B cell (primary cell): ENCODE measurements at regions not wholly inside any gene's neighbourhood (a gene's known extent, or its start where the extent isn't known, plus 50 kb on each side); places are given as distances from the start of the nearest gene placed in this dataset.

Experiments
- ATAC-seq: fragments of 200-7000 bp; cut with Tn5 transposase; one replicate; pipeline ENCODE4 v1.10.0; 2021; ENCODE audit warnings: low read depth, mild to moderate bottlenecking, moderate number of reproducible peaks, moderate library complexity
- CTCF ChIA-PET: fragments of 350-600 bp; sonication (Branson Sonifier 250); formaldehyde crosslinking; loops from one replicate; lab custom pipeline; 2021; ENCODE audit warnings: antibody characterized with exemption, inconsistent platforms; lab: Charles Lee
- POLR2A ChIA-PET: fragments of 350-600 bp; sonication (Branson Sonifier 250); formaldehyde crosslinking; loops from one replicate; lab custom pipeline; 2021; ENCODE audit warnings: antibody characterized with exemption; lab: Charles Lee
- DNase-seq: peaks from one replicate; pipeline ENCODE4 v3.0.0; 2013
- H2AFZ ChIP-seq: 2 replicates; pipeline ENCODE4 v1.6.1; 2012; ENCODE audit warnings: mild to moderate bottlenecking, low read depth, low read length; ENCODE audit not compliant: insufficient read depth, poor library complexity, severe bottlenecking
- H3K27ac ChIP-seq, 2 donors: 1 replicate in 1 of 2; 2 replicates in 1 of 2; pipeline ENCODE4 v1.5.1; 2012 to 2013; ENCODE audit warnings: low read length in 2 of 2, mild to moderate bottlenecking in 2 of 2, moderate library complexity in 1 of 2
- H3K27me3 ChIP-seq, 4 experiments: fragments of 200-600 bp in 1 of 4; sonication (generic) in 1 of 4; replicated peaks in 1 of 4; 1 replicate in 2 of 4; 2 replicates in 2 of 4; pipeline versions ENCODE4 v1.6.1 to v1.7.0; 2013 to 2016; ENCODE audit warnings: low read length in 3 of 4, mild to moderate bottlenecking in 2 of 4, mixed read lengths in 1 of 4, moderate library complexity in 1 of 4; ENCODE audit not compliant: insufficient read depth in 4 of 4, control insufficient read depth in 3 of 4; ENCODE audit errors: control extremely low read depth in 1 of 4
- H3K36me3 ChIP-seq, 2 experiments: replicated peaks in 1 of 2; 1 replicate in 1 of 2; 2 replicates in 1 of 2; pipeline versions ENCODE4 v1.6.1 to v1.7.1; 2013; ENCODE audit warnings: low read length in 1 of 2; ENCODE audit not compliant: insufficient read depth in 2 of 2, control insufficient read depth in 1 of 2; ENCODE audit errors: control extremely low read depth in 1 of 2, extremely low read depth in 1 of 2
- H3K4me1 ChIP-seq, 2 donors: fragments of 200-600 bp in 1 of 2; sonication (generic) in 1 of 2; 1 replicate in 1 of 2; 2 replicates in 1 of 2; pipeline versions ENCODE4 v1.5.1 to v1.6.1; 2013 to 2017; ENCODE audit warnings: low read length in 2 of 2; ENCODE audit not compliant: control insufficient read depth in 2 of 2, insufficient read depth in 2 of 2
- H3K4me2 ChIP-seq: replicated peaks from 2 replicates; pipeline ENCODE3; 2012; ENCODE audit warnings: mild to moderate bottlenecking, low read depth, low read length; ENCODE audit not compliant: poor library complexity, severe bottlenecking
- H3K4me3 ChIP-seq, 5 experiments: fragments of 200-600 bp in 1 of 5; sonication (generic) in 1 of 5; 1 replicate in 3 of 5; 2 replicates in 2 of 5; pipeline versions ENCODE4 v1.5.1 to v1.7.0; 2011 to 2016; ENCODE audit warnings: low read length in 4 of 5, mild to moderate bottlenecking in 4 of 5, low read depth in 2 of 5, control low read depth in 1 of 5, moderate library complexity in 1 of 5; ENCODE audit not compliant: insufficient read depth in 1 of 5; ENCODE audit errors: control extremely low read depth in 1 of 5, extremely low read depth in 1 of 5
- H3K79me2 ChIP-seq: fragments of 200-600 bp; sonication (generic); one replicate; pipeline ENCODE4 v1.6.0; 2016; ENCODE audit warnings: low read length; ENCODE audit not compliant: control insufficient read depth, insufficient read depth
- H3K9ac ChIP-seq: fragments of 200-600 bp; sonication (generic); 2 replicates; pipeline ENCODE4 v1.6.1; 2017; ENCODE audit warnings: mild to moderate bottlenecking, low read length, moderate library complexity
- H3K9me3 ChIP-seq, 3 donors: one replicate each; pipeline versions ENCODE4 v1.6.1 to v1.7.1; 2013; ENCODE audit warnings: low read length in 2 of 3; ENCODE audit not compliant: control insufficient read depth in 2 of 3, insufficient read depth in 1 of 3; ENCODE audit errors: control extremely low read depth in 1 of 3
- H4K20me1 ChIP-seq: 2 replicates; pipeline ENCODE4 v1.6.0; 2012; ENCODE audit warnings: mild to moderate bottlenecking, low read length; ENCODE audit not compliant: insufficient read depth, control insufficient read depth, poor library complexity, severe bottlenecking
- H3K27ac Mint-ChIP-seq: one replicate; pipeline ENCODE4 v1.8.0; 2021; ENCODE audit warnings: mixed read lengths
- H3K27me3 Mint-ChIP-seq: one replicate; pipeline ENCODE4 v1.8.0; 2021; ENCODE audit warnings: mixed read lengths
- H3K4me1 Mint-ChIP-seq: one replicate; pipeline ENCODE4 v1.8.0; 2021; ENCODE audit warnings: mixed read lengths
- H3K4me3 Mint-ChIP-seq: one replicate; pipeline ENCODE4 v1.8.0; 2021; ENCODE audit warnings: mixed read lengths
- H3K9me3 Mint-ChIP-seq: one replicate; pipeline ENCODE4 v1.8.0; 2022; ENCODE audit warnings: mixed read lengths; ENCODE audit not compliant: insufficient read depth
- EZH2 ChIP-seq: IDR thresholded peaks from 2 replicates; pipeline ENCODE4 v1.6.1; 2012; ENCODE audit warnings: borderline replicate concordance, low read depth, mild to moderate bottlenecking, moderate library complexity, low read length; ENCODE audit not compliant: insufficient read depth, poor library complexity, severe bottlenecking
- WGBS: methylation state at CpG from one replicate; pipeline ENCODE4 v1.1.5; 2013; ENCODE audit warnings: missing lambda C conversion rate; ENCODE audit not compliant: insufficient coverage; 5-methylcytosine and 5-hydroxymethylcytosine counted together
- intact Hi-C: fragments of 100-400 bp; cut with micrococcal nuclease; formaldehyde crosslinking; loops from one replicate; pipeline ENCODE4 v1.10.0; 2022
- TF ChIP-seq, protein P1 (sequence below): fragments of 200-600 bp; IDR thresholded peaks from one replicate; pipeline ENCODE4 v1.8.0; 2022; ENCODE audit warnings: antibody characterized with exemption, mild to moderate bottlenecking

DNA sequence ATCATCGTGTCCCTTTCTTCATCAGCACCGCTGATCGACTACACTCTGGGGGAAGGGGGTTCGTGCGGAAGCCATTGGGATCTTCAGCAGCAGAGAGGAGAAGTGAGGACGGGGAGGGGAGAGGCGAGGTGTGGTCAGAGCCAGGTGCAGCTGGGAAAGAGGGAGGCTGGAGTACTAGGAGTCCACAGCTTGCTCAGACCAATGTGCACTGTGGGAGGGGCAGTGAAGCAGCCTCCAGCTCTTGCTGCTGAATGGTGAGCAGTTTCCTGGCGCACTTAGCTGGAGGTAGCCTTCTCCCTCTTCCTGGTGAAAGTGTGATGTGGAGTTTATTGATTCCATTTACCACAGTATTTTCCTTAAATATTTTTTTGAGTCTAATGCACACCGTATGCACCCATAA lies 99.0 kb upstream of the NECTIN1 start:
- 79% methylated on average over 6 of the region's 9 CpGs for WGBS
- DNase-seq, result no peak
- no peak overlapping the region for H3K27ac ChIP-seq
- H3K4me1 Mint-ChIP-seq, result no peaks in the 10 kb centered on the region
- no peaks in the 10 kb centered on the region for H4K20me1 ChIP-seq
- H3K27ac Mint-ChIP-seq, result no peak overlapping the region
- peaks cover 0 to 5% (median 0%) of the 10 kb centered on the region in 4 experiments for H3K27me3 ChIP-seq
- H3K9ac ChIP-seq, result no peak overlapping the region
- peaks cover 0 to 6% (median 5%) of the 10 kb centered on the region in 3 donors for H3K9me3 ChIP-seq
- H3K4me2 ChIP-seq, result no peak overlapping the region
- peaks cover 5% of the 10 kb centered on the region for H3K9me3 Mint-ChIP-seq
- TF ChIP-seq EZH2, result no peak
- ChIA-PET POLR2A (no interaction called here), CTCF (no interaction called here)
- no peaks in the 10 kb centered on the region for H3K4me1 ChIP-seq
- H3K4me3 Mint-ChIP-seq, result no peak overlapping the region
- H3K36me3 ChIP-seq, result no peaks in the 10 kb centered on the region
- ATAC-seq, result no peak
- no peak overlapping the region for H3K4me3 ChIP-seq
- peaks cover 37% of the 10 kb centered on the region for H3K27me3 Mint-ChIP-seq
- no peak overlapping the region for H2AFZ ChIP-seq
- H3K79me2 ChIP-seq, result no peaks in the 10 kb centered on the region
- intact Hi-C loops, result no loop called here

DNA sequence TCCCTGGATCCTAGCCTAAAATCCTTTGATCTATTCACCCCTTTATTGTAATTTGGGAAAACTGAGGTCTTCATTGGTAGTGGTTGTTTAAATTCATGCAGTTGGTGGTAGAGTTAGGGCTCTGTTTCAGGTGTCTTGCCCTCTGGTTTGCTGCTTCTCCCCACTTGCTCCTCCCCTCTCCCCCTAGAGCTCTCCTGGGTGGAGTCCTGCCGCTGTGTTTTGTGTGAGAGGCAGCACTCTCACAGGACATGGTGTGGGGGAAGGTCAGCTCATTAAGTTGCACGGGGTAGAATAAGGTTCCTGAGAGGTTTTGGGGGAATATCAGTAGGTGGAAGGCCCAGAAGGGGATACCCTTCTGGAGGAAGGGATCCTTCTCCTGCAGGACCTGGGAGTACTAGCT lies 98.1 kb upstream of the NECTIN1 start:
- H3K27ac Mint-ChIP-seq, result no peak overlapping the region

More for the DNA sequence above, 98.1 kb upstream of the NECTIN1 start:
- Histone ChIP-seq H3K4me2 (no peak overlapping the region), H3K9me3 (peaks cover 0 to 6% (median 5%) of the 10 kb centered on the region in 3 donors), H3K79me2 (no peaks in the 10 kb centered on the region), H3K9ac (no peak overlapping the region), H3K27ac (no peak overlapping the region), H4K20me1 (no peaks in the 10 kb centered on the region), H2AFZ (no peak overlapping the region), H3K4me1 (no peaks in the 10 kb centered on the region), H3K4me3 (no peak overlapping the region), H3K36me3 (no peaks in the 10 kb centered on the region), H3K27me3 (peaks cover 0 to 5% (median 0%) of the 10 kb centered on the region in 4 experiments)
- 14% methylated on average over 2 of the region's 2 CpGs for WGBS
- ChIA-PET POLR2A (no interaction called here), CTCF (no interaction called here)
- no peak overlapping the region for H3K4me3 Mint-ChIP-seq
- ATAC-seq, result no peak
- no peak for TF ChIP-seq EZH2
- TF ChIP-seq, protein P1, sequence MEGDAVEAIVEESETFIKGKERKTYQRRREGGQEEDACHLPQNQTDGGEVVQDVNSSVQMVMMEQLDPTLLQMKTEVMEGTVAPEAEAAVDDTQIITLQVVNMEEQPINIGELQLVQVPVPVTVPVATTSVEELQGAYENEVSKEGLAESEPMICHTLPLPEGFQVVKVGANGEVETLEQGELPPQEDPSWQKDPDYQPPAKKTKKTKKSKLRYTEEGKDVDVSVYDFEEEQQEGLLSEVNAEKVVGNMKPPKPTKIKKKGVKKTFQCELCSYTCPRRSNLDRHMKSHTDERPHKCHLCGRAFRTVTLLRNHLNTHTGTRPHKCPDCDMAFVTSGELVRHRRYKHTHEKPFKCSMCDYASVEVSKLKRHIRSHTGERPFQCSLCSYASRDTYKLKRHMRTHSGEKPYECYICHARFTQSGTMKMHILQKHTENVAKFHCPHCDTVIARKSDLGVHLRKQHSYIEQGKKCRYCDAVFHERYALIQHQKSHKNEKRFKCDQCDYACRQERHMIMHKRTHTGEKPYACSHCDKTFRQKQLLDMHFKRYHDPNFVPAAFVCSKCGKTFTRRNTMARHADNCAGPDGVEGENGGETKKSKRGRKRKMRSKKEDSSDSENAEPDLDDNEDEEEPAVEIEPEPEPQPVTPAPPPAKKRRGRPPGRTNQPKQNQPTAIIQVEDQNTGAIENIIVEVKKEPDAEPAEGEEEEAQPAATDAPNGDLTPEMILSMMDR, result no peak
- intact Hi-C loops, result no loop called here
- peaks cover 36% of the 10 kb centered on the region for H3K27me3 Mint-ChIP-seq
- H3K4me1 Mint-ChIP-seq, result no peaks in the 10 kb centered on the region
- DNase-seq, result no peak
- peaks cover 5% of the 10 kb centered on the region for H3K9me3 Mint-ChIP-seq
